Panc1 (cell line): ENCODE measurements at regions not wholly inside any gene's neighbourhood (a gene's known extent, or its start where the extent isn't known, plus 50 kb on each side); places are given as distances from the start of the nearest gene placed in this dataset.

Experiments
- ATAC-seq: fragments of 200-7000 bp; cut with Tn5 transposase; 2 replicates; pipeline ENCODE4 v1.9.1; 2020; ENCODE audit warnings: mild to moderate bottlenecking, moderate library complexity
- BruUV-seq: library from RNA; stranded (reverse); fragments of 400-500 nt; replicated peaks from 2 replicates; lab custom pipeline; 2021; lab: Mats Ljungman, UMichigan
- CTCF ChIA-PET: fragments of 300-600 bp; sonication (Branson Sonifier 250); formaldehyde crosslinking; loops from one replicate; lab custom pipeline; 2022; ENCODE audit warnings: antibody characterized with exemption; lab: Charles Lee
- POLR2A ChIA-PET: fragments of 300-600 bp; sonication (Branson Sonifier 250); formaldehyde crosslinking; loops from one replicate; lab custom pipeline; 2022; ENCODE audit warnings: antibody characterized with exemption; lab: Charles Lee
- DNase-seq: peaks from one replicate; pipeline ENCODE4 v3.0.0-alpha.2; 2010; ENCODE audit warnings: low read depth, low spot score
- H3K27ac ChIP-seq: 2 replicates; pipeline ENCODE4 v1.5.1; 2011; ENCODE audit warnings: mild to moderate bottlenecking, low read length, inconsistent platforms
- H3K27me3 ChIP-seq: fragments of 200-500 bp; sonication (Bioruptor generic); 2 replicates; pipeline ENCODE4 v1.6.0; 2014; ENCODE audit warnings: low read length, inconsistent platforms; ENCODE audit not compliant: control insufficient read depth, insufficient read depth
- H3K36me3 ChIP-seq: fragments of 200-500 bp; sonication (Bioruptor generic); 2 replicates; pipeline ENCODE4 v1.5.1; 2014; ENCODE audit warnings: inconsistent platforms, mild to moderate bottlenecking, low read length, moderate library complexity; ENCODE audit not compliant: control insufficient read depth, insufficient read depth
- H3K4me1 ChIP-seq: 2 replicates; pipeline ENCODE4 v1.5.1; 2011; ENCODE audit warnings: inconsistent platforms, mild to moderate bottlenecking, low read length, moderate library complexity; ENCODE audit not compliant: control insufficient read depth, insufficient read depth
- H3K4me3 ChIP-seq, 2 experiments: 2 replicates each; pipeline ENCODE4 v1.5.1; 2011 to 2012; ENCODE audit warnings: low read depth in 2 of 2, low read length in 2 of 2, mild to moderate bottlenecking in 2 of 2, inconsistent platforms in 1 of 2, moderate library complexity in 1 of 2
- H3K9me3 ChIP-seq: fragments of 200-500 bp; sonication (Bioruptor generic); 2 replicates; pipeline ENCODE4 v1.5.1; 2014; ENCODE audit warnings: low read depth, mild to moderate bottlenecking, inconsistent platforms, low read length, moderate library complexity; ENCODE audit not compliant: control insufficient read depth, insufficient read depth
- POLR2AphosphoS5 ChIP-seq: IDR thresholded peaks from 2 replicates; pipeline ENCODE4 v1.6.1; 2012; ENCODE audit warnings: mild to moderate bottlenecking, low read depth, low read length, moderate library complexity
- SIN3A ChIP-seq: IDR thresholded peaks from 2 replicates; pipeline ENCODE4 v1.6.1; 2012; ENCODE audit warnings: low read depth, mild to moderate bottlenecking, low read length, moderate library complexity, borderline replicate concordance; ENCODE audit not compliant: insufficient read depth
- TCF7L2 ChIP-seq: IDR thresholded peaks from 2 replicates; pipeline ENCODE4 v1.6.1; 2011; ENCODE audit warnings: mild to moderate bottlenecking, low read depth, low read length, inconsistent platforms
- in situ Hi-C: cut with HindIII; loops from 2 replicates; pipeline ENCODE4 v1.10.0; 2016; ENCODE audit warnings: low sequenced_read_pairs, low pct_unique_long_range_greater_than_20kb
- intact Hi-C: fragments of 100-400 bp; cut with micrococcal nuclease; formaldehyde crosslinking; loops from one replicate; pipeline ENCODE4 v1.10.0; 2022; ENCODE audit not compliant: unreplicated experiment
- TF ChIP-seq, protein P1 (sequence below), 2 experiments: IDR thresholded peaks; 2 replicates each; pipeline ENCODE4 v1.6.1; 2011 to 2012; ENCODE audit warnings: low read depth in 2 of 2, control low read depth in 1 of 2, low read length in 1 of 2, mild to moderate bottlenecking in 1 of 2, moderate library complexity in 1 of 2; ENCODE audit not compliant: insufficient read depth in 1 of 2
- TF ChIP-seq, protein P2 (sequence below): fragments of 450-650 bp; IDR thresholded peaks from 2 replicates; pipeline ENCODE4 v1.5.1; 2017; ENCODE audit warnings: mild to moderate bottlenecking

DNA sequence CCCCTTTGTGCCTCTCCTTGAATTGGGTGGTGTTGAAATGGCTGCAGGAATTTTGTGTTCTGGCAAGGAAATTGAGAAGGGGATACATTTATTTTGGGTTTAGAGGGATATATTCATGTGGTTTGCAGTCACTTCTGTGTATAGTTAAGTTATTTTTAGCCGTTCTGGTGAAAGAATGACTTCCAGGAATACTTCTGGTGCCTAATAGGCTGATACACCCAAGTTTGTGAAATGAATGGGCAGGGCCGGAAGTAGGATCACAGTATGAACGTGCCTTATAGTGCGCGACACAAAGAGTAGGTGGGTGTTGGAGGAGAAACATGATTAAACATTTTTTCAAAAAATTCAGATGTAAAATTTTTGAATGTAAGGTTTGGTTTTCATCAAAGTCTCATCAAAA lies 168.6 kb upstream of the ATP5MC3 start:
- Histone ChIP-seq H3K9me3 (no peaks in the 10 kb centered on the region), H3K27ac (no peak overlapping the region), H3K4me1 (no peaks in the 10 kb centered on the region), H3K4me3 (no peak overlapping the region), H3K27me3 (peaks cover 6% of the 10 kb centered on the region; the same call in 1 of the 2 replicates), H3K36me3 (no peaks in the 10 kb centered on the region)
- CTCF ChIA-PET: no interaction called here
- no TSS peak for BruUV-seq
- intact Hi-C loops: no loop called here
- DNase-seq: no peak
- ATAC-seq: no peak
- POLR2A ChIA-PET: no interaction called here
- TF ChIP-seq TCF7L2: no peak
- TF ChIP-seq SIN3A: no peak
- TF ChIP-seq, protein P1, sequence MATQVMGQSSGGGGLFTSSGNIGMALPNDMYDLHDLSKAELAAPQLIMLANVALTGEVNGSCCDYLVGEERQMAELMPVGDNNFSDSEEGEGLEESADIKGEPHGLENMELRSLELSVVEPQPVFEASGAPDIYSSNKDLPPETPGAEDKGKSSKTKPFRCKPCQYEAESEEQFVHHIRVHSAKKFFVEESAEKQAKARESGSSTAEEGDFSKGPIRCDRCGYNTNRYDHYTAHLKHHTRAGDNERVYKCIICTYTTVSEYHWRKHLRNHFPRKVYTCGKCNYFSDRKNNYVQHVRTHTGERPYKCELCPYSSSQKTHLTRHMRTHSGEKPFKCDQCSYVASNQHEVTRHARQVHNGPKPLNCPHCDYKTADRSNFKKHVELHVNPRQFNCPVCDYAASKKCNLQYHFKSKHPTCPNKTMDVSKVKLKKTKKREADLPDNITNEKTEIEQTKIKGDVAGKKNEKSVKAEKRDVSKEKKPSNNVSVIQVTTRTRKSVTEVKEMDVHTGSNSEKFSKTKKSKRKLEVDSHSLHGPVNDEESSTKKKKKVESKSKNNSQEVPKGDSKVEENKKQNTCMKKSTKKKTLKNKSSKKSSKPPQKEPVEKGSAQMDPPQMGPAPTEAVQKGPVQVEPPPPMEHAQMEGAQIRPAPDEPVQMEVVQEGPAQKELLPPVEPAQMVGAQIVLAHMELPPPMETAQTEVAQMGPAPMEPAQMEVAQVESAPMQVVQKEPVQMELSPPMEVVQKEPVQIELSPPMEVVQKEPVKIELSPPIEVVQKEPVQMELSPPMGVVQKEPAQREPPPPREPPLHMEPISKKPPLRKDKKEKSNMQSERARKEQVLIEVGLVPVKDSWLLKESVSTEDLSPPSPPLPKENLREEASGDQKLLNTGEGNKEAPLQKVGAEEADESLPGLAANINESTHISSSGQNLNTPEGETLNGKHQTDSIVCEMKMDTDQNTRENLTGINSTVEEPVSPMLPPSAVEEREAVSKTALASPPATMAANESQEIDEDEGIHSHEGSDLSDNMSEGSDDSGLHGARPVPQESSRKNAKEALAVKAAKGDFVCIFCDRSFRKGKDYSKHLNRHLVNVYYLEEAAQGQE (IDR thresholded peaks at IDR 0.05; ENCODE audit: insufficient read depth in 1 of 2, low read depth in 2 of 2, low read length in 1 of 2): no peak
- in situ Hi-C loops: no loop called here

DNA sequence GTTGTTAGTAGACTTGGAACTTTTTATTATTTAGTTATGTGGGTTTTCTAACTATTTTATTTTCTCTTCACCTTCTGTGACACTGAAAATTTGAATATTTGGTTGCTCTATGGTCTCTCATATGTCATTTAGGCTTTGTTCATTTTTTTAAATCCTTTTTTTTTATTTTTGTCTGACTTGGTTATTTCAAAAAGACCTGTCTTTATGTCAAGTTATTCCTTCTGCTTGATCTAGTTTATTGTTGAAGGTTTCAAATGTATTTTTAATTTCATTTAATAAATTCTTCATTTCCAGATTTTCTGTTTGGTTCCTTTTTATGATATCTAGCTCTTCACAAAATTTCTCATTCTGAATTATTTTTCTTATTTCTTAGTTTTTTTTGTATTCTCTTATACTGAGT lies 160.6 kb upstream of the ATP5MC3 start:
- in situ Hi-C loops: no loop called here
- intact Hi-C loops: no loop called here
- Histone ChIP-seq H3K27ac (no peak overlapping the region), H3K4me3 (no peak overlapping the region), H3K27me3 (no peaks in the 10 kb centered on the region), H3K9me3 (peaks cover 4% of the 10 kb centered on the region; the same call in 1 of the 2 replicates), H3K4me1 (no peaks in the 10 kb centered on the region), H3K36me3 (no peaks in the 10 kb centered on the region)
- BruUV-seq: no TSS peak
- ATAC-seq: no peak
- no peak for TF ChIP-seq SIN3A
- TF ChIP-seq POLR2AphosphoS5: no peak
- TF ChIP-seq, protein P2, sequence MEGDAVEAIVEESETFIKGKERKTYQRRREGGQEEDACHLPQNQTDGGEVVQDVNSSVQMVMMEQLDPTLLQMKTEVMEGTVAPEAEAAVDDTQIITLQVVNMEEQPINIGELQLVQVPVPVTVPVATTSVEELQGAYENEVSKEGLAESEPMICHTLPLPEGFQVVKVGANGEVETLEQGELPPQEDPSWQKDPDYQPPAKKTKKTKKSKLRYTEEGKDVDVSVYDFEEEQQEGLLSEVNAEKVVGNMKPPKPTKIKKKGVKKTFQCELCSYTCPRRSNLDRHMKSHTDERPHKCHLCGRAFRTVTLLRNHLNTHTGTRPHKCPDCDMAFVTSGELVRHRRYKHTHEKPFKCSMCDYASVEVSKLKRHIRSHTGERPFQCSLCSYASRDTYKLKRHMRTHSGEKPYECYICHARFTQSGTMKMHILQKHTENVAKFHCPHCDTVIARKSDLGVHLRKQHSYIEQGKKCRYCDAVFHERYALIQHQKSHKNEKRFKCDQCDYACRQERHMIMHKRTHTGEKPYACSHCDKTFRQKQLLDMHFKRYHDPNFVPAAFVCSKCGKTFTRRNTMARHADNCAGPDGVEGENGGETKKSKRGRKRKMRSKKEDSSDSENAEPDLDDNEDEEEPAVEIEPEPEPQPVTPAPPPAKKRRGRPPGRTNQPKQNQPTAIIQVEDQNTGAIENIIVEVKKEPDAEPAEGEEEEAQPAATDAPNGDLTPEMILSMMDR: no peak
- TF ChIP-seq, protein P1 (IDR thresholded peaks at IDR 0.05; ENCODE audit: insufficient read depth in 1 of 2, low read depth in 2 of 2, low read length in 1 of 2): no peak
- TF ChIP-seq TCF7L2: no peak
- POLR2A ChIA-PET: no interaction called here
- DNase-seq: no peak
- CTCF ChIA-PET: no interaction called here
